ENCODE measurements at regions not wholly inside any gene's neighbourhood (a gene's known extent, or its start where the extent isn't known, plus 50 kb on each side); places are given as distances from the start of the nearest gene placed in this dataset.

DNA sequence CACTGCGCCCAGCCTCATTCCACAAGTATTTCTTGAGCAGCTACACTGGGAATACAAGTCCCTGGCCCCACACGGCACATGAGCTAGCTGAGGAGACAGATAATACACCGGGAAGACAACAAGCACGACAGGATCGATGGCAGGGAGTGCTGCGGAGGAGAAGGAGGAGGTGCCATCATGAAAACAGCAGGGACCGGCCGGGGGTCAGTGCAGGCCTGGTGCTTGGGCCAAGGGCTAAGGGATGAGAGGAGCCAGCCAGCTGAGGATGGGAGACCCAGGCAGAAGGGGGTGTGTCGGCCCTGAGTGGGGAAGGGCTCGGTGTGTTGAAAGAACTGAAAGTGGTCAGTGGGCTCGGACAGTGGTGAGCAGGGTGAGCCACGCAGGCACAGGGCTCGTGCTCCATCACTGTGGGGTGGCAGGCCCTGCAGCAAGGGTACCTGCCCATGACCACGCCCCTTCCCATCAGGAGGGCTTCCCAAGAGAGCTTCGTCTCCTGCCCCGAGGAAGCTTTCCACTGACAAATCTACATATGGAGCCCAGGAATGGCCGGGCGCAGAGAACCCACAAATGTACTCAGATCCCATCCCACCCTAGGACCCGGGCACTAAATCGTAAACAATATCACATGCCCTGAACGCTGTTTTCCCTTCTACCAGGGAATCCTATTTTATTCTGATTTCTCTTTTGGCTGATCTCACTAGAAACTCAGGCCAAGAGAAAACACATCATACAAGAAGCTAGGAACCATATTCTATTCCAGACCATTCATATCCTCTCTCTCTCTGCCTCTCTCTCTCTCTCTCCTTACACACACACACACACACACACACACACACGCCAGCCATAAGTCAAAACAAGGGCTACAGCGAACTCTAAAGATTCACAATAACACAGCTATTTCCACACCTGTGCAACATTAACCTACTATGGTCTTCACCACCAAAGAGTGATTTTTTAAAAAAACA, 50.7 kb upstream of the TNRC6C start:
- no peak for DNase-seq (ENCODE audit: low read depth)

DNA sequence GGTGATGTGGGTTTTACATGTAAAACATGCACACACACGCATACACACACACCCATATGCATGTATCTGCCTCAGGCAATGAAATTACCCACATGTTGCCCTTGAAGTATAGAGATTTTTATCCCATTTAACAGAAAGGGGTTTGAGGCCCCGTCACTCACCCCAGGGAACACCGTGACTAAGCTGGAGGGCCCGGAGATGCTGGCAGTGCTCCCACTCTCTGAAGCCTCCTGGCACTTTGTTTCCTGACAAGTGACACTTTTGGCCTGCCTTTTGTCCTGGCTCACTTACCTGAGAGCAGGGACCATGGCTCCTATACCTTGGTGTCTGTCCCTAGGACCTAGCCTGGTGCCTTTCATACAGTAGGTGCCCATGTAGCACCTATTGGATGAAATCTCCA, 50.0 kb upstream of the TNRC6C start:
- no peak for DNase-seq (ENCODE audit: low read depth)

All from GM04504 (cell line).